WTC11 (cell line): ENCODE measurements at regions not wholly inside any gene's neighbourhood (a gene's known extent, or its start where the extent isn't known, plus 50 kb on each side); places are given as distances from the start of the nearest gene placed in this dataset.

ENCODE experiments used
- IRF1 ChIP-seq: sonication (generic); formaldehyde crosslinking; IDR thresholded peaks from 2 replicates; pipeline ENCODE4 v1.8.0; 2023; ENCODE audit warnings: missing genetic modification reagents
- JUN ChIP-seq: sonication (generic); formaldehyde crosslinking; IDR thresholded peaks from 2 replicates; pipeline ENCODE4 v1.8.0; 2023; ENCODE audit warnings: mild to moderate bottlenecking, missing genetic modification reagents
- MAX ChIP-seq: sonication (generic); formaldehyde crosslinking; IDR thresholded peaks from 2 replicates; pipeline ENCODE4 v1.8.0; 2022; ENCODE audit warnings: mild to moderate bottlenecking, missing genetic modification reagents
- TF ChIP-seq, protein P1 (sequence below): fragments of 200-600 bp; IDR thresholded peaks from 2 replicates; pipeline ENCODE4 v1.8.0; 2022; ENCODE audit warnings: antibody characterized with exemption
- TF ChIP-seq, protein P2 (sequence below): sonication (generic); formaldehyde crosslinking; IDR thresholded peaks from 2 replicates; pipeline ENCODE4 v1.8.1; 2023; ENCODE audit warnings: mild to moderate bottlenecking, missing genetic modification reagents, moderate library complexity
- TF ChIP-seq, protein P3 (sequence below): sonication (generic); formaldehyde crosslinking; conservative IDR thresholded peaks from 2 replicates; pipeline ENCODE4 v1.8.1; 2022; ENCODE audit warnings: mild to moderate bottlenecking, missing genetic modification reagents
- TF ChIP-seq, protein P4 (sequence below): sonication (generic); formaldehyde crosslinking; IDR thresholded peaks from 2 replicates; pipeline ENCODE4 v1.8.1; 2023; ENCODE audit warnings: mild to moderate bottlenecking, missing genetic modification reagents, borderline replicate concordance

- TF ChIP-seq, protein P1, sequence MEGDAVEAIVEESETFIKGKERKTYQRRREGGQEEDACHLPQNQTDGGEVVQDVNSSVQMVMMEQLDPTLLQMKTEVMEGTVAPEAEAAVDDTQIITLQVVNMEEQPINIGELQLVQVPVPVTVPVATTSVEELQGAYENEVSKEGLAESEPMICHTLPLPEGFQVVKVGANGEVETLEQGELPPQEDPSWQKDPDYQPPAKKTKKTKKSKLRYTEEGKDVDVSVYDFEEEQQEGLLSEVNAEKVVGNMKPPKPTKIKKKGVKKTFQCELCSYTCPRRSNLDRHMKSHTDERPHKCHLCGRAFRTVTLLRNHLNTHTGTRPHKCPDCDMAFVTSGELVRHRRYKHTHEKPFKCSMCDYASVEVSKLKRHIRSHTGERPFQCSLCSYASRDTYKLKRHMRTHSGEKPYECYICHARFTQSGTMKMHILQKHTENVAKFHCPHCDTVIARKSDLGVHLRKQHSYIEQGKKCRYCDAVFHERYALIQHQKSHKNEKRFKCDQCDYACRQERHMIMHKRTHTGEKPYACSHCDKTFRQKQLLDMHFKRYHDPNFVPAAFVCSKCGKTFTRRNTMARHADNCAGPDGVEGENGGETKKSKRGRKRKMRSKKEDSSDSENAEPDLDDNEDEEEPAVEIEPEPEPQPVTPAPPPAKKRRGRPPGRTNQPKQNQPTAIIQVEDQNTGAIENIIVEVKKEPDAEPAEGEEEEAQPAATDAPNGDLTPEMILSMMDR = no peak
- TF ChIP-seq JUN (CRISPR knock-in tag) (no peak), IRF1 (CRISPR knock-in tag) (no peak), MAX (CRISPR knock-in tag) (no peak)
- TF ChIP-seq, protein P2, sequence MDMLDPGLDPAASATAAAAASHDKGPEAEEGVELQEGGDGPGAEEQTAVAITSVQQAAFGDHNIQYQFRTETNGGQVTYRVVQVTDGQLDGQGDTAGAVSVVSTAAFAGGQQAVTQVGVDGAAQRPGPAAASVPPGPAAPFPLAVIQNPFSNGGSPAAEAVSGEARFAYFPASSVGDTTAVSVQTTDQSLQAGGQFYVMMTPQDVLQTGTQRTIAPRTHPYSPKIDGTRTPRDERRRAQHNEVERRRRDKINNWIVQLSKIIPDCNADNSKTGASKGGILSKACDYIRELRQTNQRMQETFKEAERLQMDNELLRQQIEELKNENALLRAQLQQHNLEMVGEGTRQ (CRISPR knock-in tag) = no peak
- TF ChIP-seq, protein P3, sequence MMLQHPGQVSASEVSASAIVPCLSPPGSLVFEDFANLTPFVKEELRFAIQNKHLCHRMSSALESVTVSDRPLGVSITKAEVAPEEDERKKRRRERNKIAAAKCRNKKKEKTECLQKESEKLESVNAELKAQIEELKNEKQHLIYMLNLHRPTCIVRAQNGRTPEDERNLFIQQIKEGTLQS (CRISPR knock-in tag) = no peak
- TF ChIP-seq, protein P4, sequence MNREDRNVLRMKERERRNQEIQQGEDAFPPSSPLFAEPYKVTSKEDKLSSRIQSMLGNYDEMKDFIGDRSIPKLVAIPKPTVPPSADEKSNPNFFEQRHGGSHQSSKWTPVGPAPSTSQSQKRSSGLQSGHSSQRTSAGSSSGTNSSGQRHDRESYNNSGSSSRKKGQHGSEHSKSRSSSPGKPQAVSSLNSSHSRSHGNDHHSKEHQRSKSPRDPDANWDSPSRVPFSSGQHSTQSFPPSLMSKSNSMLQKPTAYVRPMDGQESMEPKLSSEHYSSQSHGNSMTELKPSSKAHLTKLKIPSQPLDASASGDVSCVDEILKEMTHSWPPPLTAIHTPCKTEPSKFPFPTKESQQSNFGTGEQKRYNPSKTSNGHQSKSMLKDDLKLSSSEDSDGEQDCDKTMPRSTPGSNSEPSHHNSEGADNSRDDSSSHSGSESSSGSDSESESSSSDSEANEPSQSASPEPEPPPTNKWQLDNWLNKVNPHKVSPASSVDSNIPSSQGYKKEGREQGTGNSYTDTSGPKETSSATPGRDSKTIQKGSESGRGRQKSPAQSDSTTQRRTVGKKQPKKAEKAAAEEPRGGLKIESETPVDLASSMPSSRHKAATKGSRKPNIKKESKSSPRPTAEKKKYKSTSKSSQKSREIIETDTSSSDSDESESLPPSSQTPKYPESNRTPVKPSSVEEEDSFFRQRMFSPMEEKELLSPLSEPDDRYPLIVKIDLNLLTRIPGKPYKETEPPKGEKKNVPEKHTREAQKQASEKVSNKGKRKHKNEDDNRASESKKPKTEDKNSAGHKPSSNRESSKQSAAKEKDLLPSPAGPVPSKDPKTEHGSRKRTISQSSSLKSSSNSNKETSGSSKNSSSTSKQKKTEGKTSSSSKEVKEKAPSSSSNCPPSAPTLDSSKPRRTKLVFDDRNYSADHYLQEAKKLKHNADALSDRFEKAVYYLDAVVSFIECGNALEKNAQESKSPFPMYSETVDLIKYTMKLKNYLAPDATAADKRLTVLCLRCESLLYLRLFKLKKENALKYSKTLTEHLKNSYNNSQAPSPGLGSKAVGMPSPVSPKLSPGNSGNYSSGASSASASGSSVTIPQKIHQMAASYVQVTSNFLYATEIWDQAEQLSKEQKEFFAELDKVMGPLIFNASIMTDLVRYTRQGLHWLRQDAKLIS (CRISPR knock-in tag) = no peak
These were observed 264.2 kb downstream of the DEPDC1B start for GRCh38 chr5:60435808-60436207.
